Occipital lobe (tissue), 1 donor: ENCODE measurements at regions not wholly inside any gene's neighbourhood (a gene's known extent, or its start where the extent isn't known, plus 50 kb on each side); places are given as distances from the start of the nearest gene placed in this dataset.
A peak's percentile ranks its signal among the peaks of the same experiment; 100 is the strongest.
"Not testable (repeated sequence)": the region's sequence is repeated elsewhere in the genome, so short reads cannot be mapped to it uniquely, and the experiment has no call there.

Experiments used
- DNase-seq: peaks from one replicate; lab custom pipeline; 2025; lab: John Stamatoyannopoulos, UW

DNA sequence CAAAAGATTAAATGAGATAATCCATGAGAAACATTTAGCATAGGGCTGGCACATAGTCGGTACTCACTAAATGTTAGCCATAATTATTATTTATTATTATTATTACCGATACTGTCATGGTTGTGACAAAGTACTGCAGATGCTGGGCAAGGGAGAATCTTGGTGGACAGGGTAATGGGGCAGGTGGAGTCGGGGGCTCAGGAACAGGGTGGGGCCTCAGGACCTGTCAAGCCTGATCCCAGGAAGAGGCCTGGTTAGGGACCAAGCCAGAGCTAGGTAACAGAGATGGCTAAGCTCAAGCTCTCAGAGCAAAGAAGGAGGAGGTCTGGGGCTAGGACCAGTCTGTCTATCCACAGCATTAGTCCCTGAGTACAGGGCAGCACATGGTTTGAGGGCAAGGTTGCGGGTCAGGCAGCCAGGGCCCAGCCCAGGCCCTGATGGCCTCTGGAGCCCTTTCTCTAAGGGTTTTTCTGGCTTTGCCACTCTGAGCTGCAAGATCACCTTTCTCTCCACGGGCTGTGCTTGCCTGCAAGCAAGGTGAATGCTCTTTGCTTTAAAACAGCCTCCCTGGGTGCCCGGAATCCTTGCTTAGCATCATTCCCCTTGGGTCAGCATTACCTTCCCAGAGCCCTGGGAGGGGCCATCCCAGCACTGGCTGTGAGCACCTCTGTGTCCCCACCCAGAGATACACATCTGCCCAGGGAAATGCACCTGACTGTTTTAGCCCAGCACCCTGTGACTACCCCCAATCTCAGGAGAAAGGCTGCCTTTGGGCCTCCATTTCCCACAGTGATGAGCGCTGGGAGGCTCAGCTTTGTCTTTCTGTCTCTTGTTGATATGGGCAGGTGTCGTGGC, 572.0 kb downstream of the PTPRU start:
- DNase-seq: no peak

GRCh38 chr1:29807689-29808088, 571.4 kb downstream of the PTPRU start:
- DNase-seq: no peak

- DNase-seq: no peak
These were observed 570.5 kb downstream of the PTPRU start for GRCh38 chr1:29806646-29807319.

- DNase-seq: no peak
These were observed 569.5 kb downstream of the PTPRU start for GRCh38 chr1:29805896-29806160.

DNA sequence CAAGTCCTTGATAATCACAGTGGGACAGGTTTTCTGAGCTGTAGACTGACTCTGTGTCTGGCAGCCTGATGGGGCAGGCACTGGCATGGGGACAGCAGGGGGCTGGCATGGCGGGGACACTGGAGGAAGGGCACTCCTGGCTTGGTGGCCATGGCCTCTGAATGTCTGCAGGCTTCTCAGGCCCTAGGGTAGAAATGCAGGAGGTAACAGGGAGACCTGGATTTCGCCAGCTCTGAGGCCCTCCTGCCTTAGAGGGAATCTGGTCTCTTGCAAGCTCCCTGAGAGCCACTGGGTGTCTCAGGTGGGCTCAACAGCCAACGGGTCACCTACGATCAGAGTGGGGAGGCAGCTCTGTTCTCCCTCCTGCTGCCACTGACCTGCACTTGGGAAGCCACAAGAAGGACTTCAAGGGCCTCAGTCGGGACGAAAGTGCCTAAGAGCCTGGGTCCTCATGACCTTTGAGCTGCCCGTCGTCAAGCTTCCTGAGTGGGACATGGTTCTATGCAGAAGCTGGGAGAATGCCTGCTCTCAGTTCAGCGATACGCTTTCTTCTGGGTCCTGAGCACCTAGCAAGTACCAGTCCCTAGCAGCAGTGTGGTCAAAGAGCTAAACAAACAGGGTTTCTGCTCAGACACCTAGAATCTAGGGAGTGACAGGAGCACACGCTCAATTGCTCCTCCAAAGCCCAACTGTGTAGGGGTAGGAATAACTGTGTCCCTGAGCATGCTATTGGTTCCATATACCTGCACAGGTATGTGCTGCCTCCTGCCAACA, 569.0 kb downstream of the PTPRU start:
- DNase-seq: no peak

GRCh38 chr1:29804181-29804899, 568.0 kb downstream of the PTPRU start:
- DNase-seq: no peak

- DNase-seq: no peak
These were observed 567.2 kb downstream of the PTPRU start for GRCh38 chr1:29803486-29803885.

DNA sequence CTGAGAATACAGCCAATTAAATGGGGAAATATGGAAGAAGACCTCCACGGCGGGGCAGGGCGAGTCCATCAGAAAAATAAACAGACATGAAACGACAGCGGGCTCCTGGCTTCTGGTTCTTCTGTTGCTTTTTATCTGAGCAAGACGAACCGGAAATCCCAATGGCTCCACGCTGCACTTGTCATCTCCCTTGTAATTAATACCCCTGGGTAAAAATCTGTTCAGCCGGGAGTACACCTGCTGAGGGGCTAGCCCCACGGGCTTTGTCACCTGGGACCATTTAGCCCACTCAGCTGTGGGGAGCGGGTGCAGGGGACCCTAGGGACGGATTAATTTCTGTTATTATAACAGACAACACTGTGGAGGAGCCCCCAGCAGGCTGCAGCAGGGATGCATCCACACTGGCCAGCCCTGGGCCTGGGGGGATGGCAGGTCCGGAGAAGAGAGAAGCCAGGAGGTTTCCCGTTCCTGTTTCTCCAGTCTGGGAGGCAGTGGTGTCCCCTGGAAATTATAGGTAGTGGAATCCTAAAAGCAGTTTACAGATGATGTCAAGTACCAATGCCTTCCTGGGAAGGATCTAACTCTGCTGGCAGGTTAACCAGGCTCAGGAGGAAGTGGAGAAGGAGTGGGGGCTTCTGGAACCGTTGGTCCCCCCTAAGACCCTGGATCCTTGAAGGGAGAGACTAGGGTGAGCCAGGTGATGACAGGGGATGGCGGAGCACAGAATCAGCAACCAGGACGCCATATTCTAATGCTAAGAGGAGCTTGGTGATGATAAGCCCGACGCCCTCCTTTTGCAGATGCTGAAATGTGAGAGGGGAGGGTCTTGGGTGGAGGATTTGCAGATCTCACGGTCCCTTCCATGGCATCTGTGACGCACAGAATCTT, 566.1 kb downstream of the PTPRU start:
- no peak for DNase-seq

- DNase-seq: no peak
These were observed 565.2 kb downstream of the PTPRU start for GRCh38 chr1:29801561-29801973.

DNA sequence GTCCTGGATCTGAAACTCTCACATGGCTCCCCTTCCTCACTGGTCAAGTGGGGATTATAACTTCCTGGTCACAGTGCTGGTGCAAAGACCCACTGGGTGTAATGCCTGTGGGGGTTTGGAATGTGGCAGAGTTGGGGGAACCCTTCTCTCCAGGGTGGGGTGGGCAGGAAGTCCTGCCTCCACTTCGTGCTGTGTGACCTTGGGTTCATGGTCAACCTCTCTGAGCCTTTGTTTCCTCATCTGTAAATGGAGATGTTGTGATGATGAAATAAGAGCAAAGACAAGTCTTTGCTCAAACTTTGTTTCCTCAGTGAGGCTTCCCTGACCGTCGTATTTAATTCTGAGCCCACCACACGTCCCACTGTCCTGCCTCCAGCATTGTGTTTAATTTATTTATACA, 564.7 kb downstream of the PTPRU start:
- no peak for DNase-seq

GRCh38 chr1:29800522-29800956, 564.2 kb downstream of the PTPRU start:
- DNase-seq: no peak

DNA sequence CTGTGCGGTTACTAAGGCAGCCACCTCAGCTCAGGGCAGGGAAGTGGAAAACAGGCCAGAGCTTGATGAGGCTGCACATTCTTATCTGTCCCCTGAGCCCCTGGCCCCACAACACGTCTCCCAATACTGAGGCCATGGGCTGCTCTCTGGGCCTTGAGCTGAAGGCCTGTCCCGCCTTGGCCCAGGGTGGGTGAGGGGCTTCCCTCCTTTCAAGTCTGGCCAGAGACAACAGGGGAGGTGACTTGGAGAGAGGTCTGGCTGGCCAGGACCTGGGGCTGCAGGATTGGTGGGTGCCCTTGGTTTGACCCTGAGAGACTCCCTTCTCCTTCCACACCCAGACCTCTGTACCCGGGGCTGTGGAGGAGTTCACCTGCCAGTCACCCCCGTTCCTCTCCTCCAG, 563.8 kb downstream of the PTPRU start:
- DNase-seq: no peak

- no peak for DNase-seq
These were observed 562.6 kb downstream of the PTPRU start for GRCh38 chr1:29798699-29799566.

DNA sequence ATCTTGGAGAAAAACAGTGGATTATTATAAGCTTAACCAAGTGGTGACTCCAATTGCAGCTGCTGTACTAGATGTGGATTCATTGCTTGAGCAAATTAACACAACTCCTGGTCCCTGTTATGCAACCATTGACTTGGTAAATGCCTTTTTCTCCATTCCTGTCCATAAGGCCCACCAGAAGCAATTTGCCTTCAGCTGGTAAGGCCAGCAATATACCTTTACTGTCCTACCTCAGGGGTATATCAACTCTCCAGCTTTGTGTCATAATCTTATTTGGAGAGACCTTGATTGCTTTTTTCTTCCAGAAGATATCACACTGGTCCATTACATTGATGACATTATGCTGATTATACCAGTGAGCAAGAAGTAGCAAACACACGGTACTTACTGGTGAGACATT, 560.8 kb downstream of the PTPRU start:
- not testable (repeated sequence) for DNase-seq

DNA sequence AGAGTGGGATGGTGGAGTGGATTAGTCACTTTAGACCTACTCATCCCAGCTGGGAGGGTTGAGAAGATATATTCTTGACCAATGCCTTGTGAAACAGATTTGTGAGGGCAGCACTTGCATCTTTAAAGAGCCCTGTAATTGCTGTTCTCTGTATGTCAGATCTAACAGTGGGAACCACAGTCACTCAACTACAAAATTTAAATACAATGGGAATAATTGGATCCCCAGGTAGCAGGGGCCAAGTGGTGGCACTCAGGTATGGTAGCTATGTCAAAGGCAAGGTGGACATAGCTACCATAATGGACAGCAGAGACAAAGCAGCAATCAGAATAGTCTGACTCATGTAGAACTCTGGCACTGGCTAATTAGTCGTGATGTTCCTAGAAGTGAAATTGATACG, 559.6 kb downstream of the PTPRU start:
- DNase-seq: not testable (repeated sequence)

DNA sequence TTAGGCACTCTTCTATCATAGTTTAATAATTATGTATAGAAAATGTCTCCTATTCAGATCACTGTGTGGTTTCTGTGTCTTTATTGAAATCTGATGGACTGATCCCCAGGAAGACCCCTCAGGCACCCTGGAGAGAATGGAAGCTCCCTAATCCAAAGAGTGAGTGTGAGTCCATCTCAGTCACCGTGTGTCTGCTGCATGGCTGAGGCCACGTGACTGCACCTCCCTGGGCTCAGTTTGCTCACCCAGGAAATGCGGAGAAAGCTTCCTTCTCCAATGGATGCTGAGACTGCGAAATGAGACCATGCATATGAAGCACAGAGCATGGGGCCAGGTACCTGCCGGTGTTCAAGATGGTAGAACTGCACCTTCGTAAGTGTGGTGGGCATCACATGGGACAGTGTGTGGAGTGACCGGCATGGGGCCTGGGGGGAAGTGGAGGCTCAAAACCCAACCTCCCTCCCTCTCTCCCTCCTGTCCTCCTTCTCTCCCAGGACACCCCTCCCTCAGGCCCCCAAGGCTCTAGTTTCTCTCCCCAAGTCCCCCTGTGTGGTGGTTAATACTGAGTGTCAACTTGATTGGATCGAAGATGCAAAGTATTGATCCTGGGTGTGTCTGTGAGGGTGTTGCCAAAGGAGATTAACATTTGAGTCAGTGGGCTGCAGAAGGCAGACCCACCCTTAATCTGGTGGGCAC, 557.5 kb downstream of the PTPRU start:
- no peak for DNase-seq

- DNase-seq: peak; percentile 60
These were observed 556.8 kb downstream of the PTPRU start for GRCh38 chr1:29793101-29793546.

GRCh38 chr1:29789910-29790247, 553.6 kb downstream of the PTPRU start:
- no peak for DNase-seq
